Keratinocyte (primary cell): ENCODE measurements at regions not wholly inside any gene's neighbourhood (a gene's known extent, or its start where the extent isn't known, plus 50 kb on each side); places are given as distances from the start of the nearest gene placed in this dataset.

ENCODE experiments used
- DNase-seq: peaks from one replicate; pipeline ENCODE4 v3.0.0-alpha.2; 2011; ENCODE audit warnings: low read depth, missing footprints, low spot score
- FAIRE-seq: peaks from 2 replicates; lab custom pipeline; 2011; peaks lifted over from hg19 to GRCh38; lab: Jason Lieb, UNC
- H2AFZ ChIP-seq: 2 replicates; pipeline ENCODE4 v1.6.0; 2012; ENCODE audit warnings: low read length, control low read depth, inconsistent platforms; ENCODE audit not compliant: control insufficient read depth
- H3K27ac ChIP-seq: 2 replicates; pipeline ENCODE4 v1.5.1; 2011; ENCODE audit warnings: low read length; ENCODE audit not compliant: control insufficient read depth, insufficient read depth
- H3K27me3 ChIP-seq: 3 replicates; pipeline ENCODE4 v1.6.0; 2011; ENCODE audit warnings: low read length; ENCODE audit not compliant: control insufficient read depth, insufficient read depth; ENCODE audit errors: extremely low read depth
- H3K36me3 ChIP-seq, 2 experiments: 2 replicates in 1 of 2; 3 replicates in 1 of 2; pipeline ENCODE4 v1.5.1; 2011; ENCODE audit warnings: low read length in 2 of 2, mild to moderate bottlenecking in 1 of 2; ENCODE audit not compliant: control insufficient read depth in 2 of 2, insufficient read depth in 2 of 2; ENCODE audit errors: extremely low read depth in 1 of 2
- H3K4me1 ChIP-seq: 3 replicates; pipeline ENCODE4 v1.5.1; 2011; ENCODE audit warnings: low read length; ENCODE audit not compliant: control insufficient read depth, insufficient read depth; ENCODE audit errors: extremely low read depth
- H3K4me2 ChIP-seq: 3 replicates; pipeline ENCODE4 v1.6.0; 2011; ENCODE audit warnings: low read depth, low read length; ENCODE audit not compliant: control insufficient read depth, insufficient read depth; ENCODE audit errors: extremely low read depth
- H3K4me3 ChIP-seq, 3 experiments: fragments of 200-600 bp in 1 of 3; sonication (generic) in 1 of 3; 2 replicates in 2 of 3; 3 replicates in 1 of 3; pipeline ENCODE4 v1.5.1; 2011 to 2016; ENCODE audit warnings: low read length in 3 of 3, mild to moderate bottlenecking in 3 of 3, control low read depth in 2 of 3, inconsistent platforms in 1 of 3, low read depth in 1 of 3, mixed read lengths in 1 of 3, mixed run types in 1 of 3, moderate library complexity in 1 of 3; ENCODE audit not compliant: control insufficient read depth in 2 of 3, insufficient read depth in 2 of 3; ENCODE audit errors: extremely low read depth in 1 of 3
- H3K79me2 ChIP-seq: 2 replicates; pipeline ENCODE4 v1.6.0; 2012; ENCODE audit warnings: low read length; ENCODE audit not compliant: control insufficient read depth, insufficient read depth
- H3K9ac ChIP-seq: 3 replicates; pipeline ENCODE4 v1.6.0; 2011; ENCODE audit warnings: low read length; ENCODE audit not compliant: control insufficient read depth, insufficient read depth; ENCODE audit errors: extremely low read depth
- H3K9me1 ChIP-seq: 3 replicates; pipeline ENCODE4 v1.6.0; 2011; ENCODE audit warnings: low read length; ENCODE audit not compliant: control insufficient read depth, insufficient read depth; ENCODE audit errors: extremely low read depth
- H3K9me3 ChIP-seq: 2 replicates; pipeline ENCODE4 v1.5.1; 2012; ENCODE audit warnings: low read depth, low read length; ENCODE audit not compliant: control insufficient read depth
- H4K20me1 ChIP-seq: 3 replicates; pipeline ENCODE4 v1.6.0; 2011; ENCODE audit warnings: low read length; ENCODE audit not compliant: control insufficient read depth, insufficient read depth; ENCODE audit errors: extremely low read depth
- CTCF ChIP-seq, 3 experiments: IDR thresholded peaks in 1 of 3; conservative IDR thresholded peaks in 1 of 3; optimal IDR thresholded peaks in 1 of 3; 2 replicates in 2 of 3; 3 replicates in 1 of 3; pipeline versions ENCODE3 to v1.5.1; 2011; ENCODE audit warnings: low read length in 3 of 3, mild to moderate bottlenecking in 3 of 3, moderate library complexity in 2 of 3, control low read depth in 1 of 3, inconsistent platforms in 1 of 3; ENCODE audit not compliant: insufficient read depth in 2 of 3; ENCODE audit errors: extremely low read depth in 1 of 3
- EZH2 ChIP-seq: IDR thresholded peaks from one replicate; pipeline ENCODE4 v1.6.1; 2012; ENCODE audit warnings: inconsistent platforms, mild to moderate bottlenecking, low read length, moderate library complexity
- dilution Hi-C: fragments of 300-500 bp; cut with MboI; formaldehyde crosslinking; loops from one replicate; pipeline ENCODE4 v1.7.0; 2020; ENCODE audit warnings: low sequenced_read_pairs; ENCODE audit not compliant: extremely low pct_ligation_motif_present

- Histone ChIP-seq H3K4me2 (no peak overlapping the region), H3K36me3 (no peaks in the 10 kb centered on the region), H3K27me3 (peaks cover 25% of the 10 kb centered on the region), H3K79me2 (no peaks in the 10 kb centered on the region), H3K9ac (no peak overlapping the region), H2AFZ (no peak overlapping the region), H4K20me1 (no peaks in the 10 kb centered on the region), H3K4me1 (no peaks in the 10 kb centered on the region), H3K9me3 (no peaks in the 10 kb centered on the region), H3K27ac (no peak overlapping the region), H3K9me1 (no peaks in the 10 kb centered on the region), H3K4me3 (no peak overlapping the region)
- TF ChIP-seq CTCF (optimal IDR thresholded peaks at IDR 0.05 in 1 of 3, IDR thresholded peaks at IDR 0.05 in 1 of 3, conservative IDR thresholded peaks at IDR 0.05 in 1 of 3; ENCODE audit: extremely low read depth in 1 of 3, insufficient read depth in 2 of 3, low read length in 3 of 3) (no peak), EZH2 (no peak)
- DNase-seq (no peak), FAIRE-seq (no peak)
- dilution Hi-C loops: no loop called here
These were observed 85.0 kb downstream of the SOX9 start for GRCh38 chr17:72205822-72206221.

- H3K9me3 ChIP-seq: no peaks in the 10 kb centered on the region
- FAIRE-seq: no peak
- H2AFZ ChIP-seq: no peak overlapping the region
- DNase-seq: no peak
- H3K4me1 ChIP-seq: no peaks in the 10 kb centered on the region
- H4K20me1 ChIP-seq: no peaks in the 10 kb centered on the region
- H3K4me2 ChIP-seq: no peak overlapping the region
- dilution Hi-C loops: no loop called here
- no peak overlapping the region for H3K27ac ChIP-seq
- H3K36me3 ChIP-seq: no peaks in the 10 kb centered on the region
- H3K9ac ChIP-seq: no peak overlapping the region
- no peak overlapping the region for H3K4me3 ChIP-seq
- no peaks in the 10 kb centered on the region for H3K9me1 ChIP-seq
- H3K27me3 ChIP-seq: peaks cover 25% of the 10 kb centered on the region
- H3K79me2 ChIP-seq: no peaks in the 10 kb centered on the region
- TF ChIP-seq CTCF (optimal IDR thresholded peaks at IDR 0.05 in 1 of 3, IDR thresholded peaks at IDR 0.05 in 1 of 3, conservative IDR thresholded peaks at IDR 0.05 in 1 of 3; ENCODE audit: extremely low read depth in 1 of 3, insufficient read depth in 2 of 3, low read length in 3 of 3) (no peak), EZH2 (no peak)
These were observed 85.6 kb downstream of the SOX9 start for GRCh38 chr17:72206376-72206775.
